NCI-H345 treated with DMSO at 0.1 percent for 48 hours (cell line): ENCODE measurements at regions not wholly inside any gene's neighbourhood (a gene's known extent, or its start where the extent isn't known, plus 50 kb on each side); places are given as distances from the start of the nearest gene placed in this dataset.

Experiments used
- DNase-seq: peaks from one replicate; lab custom pipeline; 2025; ENCODE audit not compliant: unreplicated experiment; lab: John Stamatoyannopoulos, UW

DNA sequence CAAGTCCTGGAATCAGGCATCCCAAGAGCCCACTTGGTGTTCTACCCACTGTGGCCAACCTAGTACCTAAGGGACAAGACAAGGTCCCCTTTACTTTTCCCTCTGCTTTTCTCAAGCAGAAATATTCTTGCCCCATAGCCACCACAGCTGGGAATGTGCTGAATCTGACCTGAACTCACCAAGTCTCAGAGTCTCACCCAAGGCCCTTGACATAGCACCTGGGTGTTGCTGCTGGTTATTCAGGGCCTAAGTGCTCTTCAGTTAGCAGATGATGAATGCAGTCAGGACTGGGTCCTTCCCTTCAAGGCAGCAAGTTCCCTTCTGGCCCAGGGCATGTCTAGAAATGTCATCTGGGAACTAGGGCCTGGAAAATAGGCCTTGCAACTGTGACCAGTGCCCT, 201.8 kb upstream of the SERP2 start:
- DNase-seq: no peak

DNA sequence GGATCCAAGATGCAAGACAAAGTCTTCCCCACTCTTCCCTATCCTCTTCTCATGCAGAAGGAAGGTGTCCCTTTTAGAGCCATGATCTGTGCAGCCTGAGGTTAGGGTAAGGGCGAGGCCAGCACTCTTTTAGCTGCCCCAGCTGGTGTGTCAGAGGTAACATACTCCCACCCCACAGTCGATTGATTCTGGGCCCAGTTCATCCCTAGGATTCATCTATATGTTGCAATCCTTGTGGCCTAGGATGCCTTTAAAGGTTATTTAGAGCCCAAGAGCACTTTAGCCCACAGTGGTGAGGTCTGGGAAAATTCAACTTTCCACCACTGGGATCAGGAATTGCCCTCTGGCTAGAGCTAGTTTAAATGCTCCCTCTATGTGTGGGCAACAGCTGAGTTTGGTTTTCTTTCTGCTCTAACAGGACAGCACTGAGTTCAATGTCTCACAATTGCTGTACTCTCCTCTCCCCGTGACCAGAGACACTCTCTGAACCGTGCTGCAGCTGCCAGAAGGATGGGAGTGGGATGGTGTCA, 201.3 kb upstream of the SERP2 start:
- DNase-seq: no peak

DNA sequence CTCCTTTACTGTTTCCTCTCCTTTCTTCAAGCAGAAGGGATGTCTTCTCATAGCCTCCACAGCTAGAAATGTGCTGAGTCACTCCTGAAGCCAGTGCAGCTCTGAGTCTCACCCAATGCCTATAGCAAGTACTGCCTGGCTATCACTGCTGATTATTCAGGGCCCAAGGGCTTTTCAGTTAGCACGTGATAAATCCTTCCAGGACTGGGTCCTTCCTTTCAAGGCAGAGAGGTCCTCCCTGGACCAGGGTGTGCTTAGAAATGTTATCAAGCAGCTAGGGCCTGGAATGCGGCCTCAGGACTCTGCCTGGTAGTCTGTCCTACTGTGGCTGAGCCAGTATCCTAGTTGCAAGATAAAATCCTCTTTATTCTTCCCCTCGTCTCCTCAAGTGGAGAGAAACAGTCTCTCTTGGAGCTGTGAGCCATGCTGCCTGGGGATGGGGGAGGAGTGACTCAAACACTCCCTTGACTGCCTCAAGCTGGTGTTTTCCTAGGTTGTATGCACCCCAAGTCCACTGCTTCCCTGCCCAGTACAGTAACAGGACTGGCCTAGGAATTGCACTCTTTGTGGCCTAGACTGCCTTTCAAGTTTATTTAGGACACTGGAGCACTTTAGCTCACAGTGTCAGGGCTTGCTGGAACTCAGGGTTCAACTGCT, 198.7 kb upstream of the SERP2 start:
- DNase-seq: no peak

DNA sequence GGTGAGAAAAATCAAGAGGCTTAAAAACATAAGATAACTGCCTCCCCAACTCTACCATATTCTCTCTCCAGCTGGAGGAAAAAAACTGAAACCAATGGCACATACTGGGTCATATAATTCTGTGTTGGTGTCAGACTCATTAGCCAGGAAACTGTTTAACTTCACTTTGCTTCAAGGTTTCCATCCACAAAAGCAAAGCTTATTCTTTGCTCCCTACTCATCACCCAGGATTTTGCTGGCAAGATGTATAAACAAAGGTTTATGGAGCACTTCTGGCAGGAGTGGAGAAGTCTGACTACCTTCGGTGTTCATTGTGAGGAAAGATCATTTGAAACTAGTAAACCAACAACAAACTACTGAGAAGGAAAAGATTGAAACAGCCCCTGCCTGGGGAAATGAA, 197.5 kb upstream of the SERP2 start:
- no peak for DNase-seq

DNA sequence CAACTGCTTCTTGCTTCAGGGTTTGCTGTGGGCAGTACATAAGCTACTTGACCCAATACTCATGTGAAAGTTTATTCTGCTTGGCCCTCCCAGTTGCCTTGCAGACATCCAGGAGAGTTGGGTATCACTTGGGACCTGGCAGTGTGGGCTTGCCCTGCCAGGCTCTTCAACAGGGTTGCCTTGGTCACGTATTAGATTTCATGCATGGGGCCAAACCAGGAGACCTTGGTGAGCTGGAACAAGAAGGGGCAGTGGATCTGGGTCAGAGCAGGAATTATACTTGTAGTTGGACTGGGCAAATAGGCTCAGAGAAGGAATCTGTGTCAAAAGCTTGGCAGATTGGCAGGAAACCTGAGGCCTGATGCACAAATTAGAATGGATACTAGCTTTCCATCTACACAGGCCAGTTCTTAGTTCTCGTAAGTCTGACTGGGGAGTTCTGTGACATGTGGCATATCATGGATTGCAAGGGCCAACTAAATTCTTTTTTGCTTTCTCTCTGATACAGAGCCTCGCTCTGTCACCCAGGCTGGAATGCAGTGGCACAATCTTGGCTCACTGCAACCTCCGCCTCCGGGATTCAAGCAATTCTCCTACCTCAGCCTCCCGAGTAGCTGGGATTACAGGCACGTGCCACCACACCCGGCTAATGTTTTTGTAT, 192.6 kb upstream of the SERP2 start:
- DNase-seq: no peak

DNA sequence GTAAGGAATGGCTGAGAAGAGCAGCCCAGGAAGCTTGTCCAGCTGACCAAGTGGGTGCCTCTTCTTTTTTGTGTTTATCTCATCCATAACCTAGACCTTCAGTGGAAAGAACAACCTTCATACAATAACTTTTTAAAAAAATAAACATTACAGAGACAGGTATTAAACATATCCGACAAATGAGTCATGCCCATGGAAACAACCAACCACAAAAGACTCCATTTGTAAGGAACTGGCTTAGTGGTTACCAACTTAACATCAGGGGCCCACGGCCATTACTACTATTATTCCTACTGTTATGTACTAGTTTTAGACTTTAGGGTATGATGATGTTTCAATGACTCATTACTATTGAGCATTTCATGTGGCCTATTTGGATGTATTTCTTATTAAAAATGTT, 191.7 kb upstream of the SERP2 start:
- no peak for DNase-seq

DNA sequence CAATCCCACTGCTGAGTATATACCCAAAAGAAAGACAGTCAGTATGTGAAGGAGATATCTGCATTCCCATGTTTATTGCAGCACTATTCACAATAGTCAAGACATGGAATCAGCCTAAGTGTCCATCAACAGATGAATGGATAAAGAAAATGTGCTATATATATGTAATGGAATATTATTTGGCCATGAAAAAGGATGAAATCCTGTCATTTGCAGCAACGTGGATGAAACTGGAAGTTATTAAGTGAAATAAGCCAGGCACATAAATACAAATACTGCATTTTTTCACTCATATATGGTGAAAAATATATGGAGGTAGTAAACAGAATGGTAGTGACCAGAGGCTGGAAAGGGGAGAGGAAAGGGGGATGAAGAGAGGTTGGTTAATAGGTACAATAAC, 188.9 kb upstream of the SERP2 start:
- no peak for DNase-seq

DNA sequence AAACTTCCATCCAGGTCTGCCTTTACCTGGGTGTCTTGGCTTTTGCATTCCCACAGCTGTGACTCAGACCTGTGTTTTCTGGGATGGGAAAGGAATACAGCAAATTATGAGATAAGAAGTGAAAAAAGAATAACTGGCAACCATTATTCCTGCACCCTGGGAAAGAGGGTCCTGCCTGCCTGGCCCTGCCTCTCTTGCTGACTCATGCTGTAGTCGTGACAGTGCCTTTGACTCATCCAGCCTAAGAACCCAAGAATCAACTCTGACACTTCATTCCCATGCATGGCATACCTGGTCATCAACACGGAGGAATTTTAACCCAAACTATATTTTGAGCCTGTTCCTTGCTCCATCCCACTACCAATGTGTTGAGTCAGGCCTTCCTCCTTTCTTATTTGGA, 185.4 kb upstream of the SERP2 start:
- no peak for DNase-seq

DNA sequence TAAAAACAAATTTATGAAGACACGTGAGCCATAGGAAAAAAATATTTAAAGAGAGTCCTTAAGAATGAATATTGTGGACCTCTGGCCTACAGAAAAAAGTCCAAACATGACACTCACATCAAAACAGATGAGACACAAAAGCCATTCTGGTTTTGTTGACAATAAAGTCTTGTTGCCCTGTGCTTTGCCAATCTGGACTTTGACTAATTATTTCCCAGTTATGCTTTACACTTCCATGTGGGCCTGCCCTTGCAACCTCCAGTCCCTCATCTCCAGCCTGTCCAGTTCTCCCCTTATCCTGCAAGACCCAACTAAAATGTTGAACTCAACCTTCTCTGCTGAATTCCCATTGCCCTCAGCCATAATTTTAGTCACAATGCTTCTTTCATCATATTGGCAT, 184.5 kb upstream of the SERP2 start:
- no peak for DNase-seq

DNA sequence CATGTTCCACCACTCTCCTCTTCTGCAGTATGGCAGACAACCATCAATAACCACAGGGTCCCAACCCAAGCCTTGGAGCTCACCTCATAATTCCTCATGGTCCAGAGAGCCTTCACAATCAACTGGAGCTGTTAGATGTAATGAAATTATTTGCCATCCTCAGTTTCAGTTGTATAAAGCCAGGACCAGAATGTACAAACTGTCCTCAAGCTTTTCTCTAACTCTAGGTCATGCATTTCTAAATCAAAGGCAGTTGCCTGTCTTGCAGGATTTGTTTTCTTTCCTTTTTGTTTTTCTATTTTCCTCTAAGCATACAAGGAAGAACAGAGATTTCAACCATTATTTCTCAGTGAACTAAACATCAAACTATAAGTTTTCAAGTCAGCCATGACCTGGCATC, 182.5 kb upstream of the SERP2 start:
- DNase-seq: no peak

DNA sequence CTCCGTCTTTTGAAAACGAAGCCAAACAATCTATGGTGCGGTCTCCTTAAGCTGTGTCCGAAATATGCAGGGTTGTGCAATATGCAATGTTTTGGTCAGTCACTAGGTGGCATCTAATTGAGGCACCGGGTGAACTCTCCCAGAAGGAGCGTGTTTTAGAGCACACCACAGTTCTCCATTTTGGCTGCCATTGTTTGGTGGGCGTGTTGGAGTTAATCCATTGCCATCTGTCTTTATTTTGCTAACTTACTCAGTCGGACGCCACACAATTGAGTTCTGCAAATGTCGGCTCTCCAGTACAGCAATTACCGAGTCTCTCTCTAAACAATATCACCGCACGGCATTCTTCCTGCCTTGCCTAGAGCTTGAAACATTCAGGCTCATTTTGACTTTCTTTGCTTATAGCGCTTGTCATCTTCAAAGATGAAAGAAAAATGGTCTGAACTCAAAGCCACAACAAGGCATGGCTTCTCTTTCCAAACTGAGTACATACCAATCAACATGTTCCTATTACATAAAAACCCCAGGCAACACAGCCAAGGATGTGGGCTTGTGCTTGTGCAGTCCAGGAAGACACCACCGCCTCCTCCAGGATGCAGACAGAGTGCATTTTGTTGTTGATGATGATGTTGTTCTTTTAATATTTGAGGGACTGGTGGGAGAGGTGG, 182.0 kb upstream of the SERP2 start:
- DNase-seq: peak; percentile 66

DNA sequence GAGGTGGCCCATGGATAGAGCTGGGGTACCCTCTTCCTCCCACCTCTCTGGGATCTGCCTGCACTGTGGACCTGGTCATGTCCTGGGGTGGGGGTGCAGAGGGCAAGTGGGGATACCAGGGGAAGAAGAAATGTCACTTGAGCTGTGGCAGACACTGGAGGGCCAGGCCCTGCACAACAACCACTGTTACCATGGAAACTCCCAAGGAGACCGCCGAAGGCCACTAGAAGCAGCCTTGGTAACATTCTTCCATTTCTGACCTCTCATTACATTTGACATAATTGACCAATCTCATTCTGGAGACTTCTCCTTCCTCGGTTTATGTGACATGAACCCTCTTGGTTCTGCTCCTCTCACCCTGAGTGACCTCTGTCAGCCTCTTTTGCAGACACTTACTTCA, 179.9 kb upstream of the SERP2 start:
- DNase-seq: no peak

DNA sequence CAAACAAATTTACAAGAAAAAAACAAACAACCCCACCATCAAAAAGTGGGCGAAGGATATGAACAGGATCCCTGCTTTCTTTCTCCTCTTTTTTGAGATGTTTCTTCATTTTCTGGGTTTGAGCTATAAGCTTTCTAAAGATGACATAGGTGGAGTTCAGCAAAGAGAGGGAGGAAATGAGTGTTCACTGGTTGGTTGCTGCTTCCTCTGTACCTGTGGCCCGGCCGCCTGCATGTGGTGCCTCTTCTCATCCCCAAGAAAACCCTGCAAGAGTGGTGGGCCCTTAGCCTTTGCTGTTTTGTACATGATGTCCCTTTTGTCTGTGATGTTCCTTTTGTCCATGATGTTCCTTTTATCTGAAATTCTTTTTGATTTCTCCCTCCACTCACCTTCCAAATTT, 178.4 kb upstream of the SERP2 start:
- no peak for DNase-seq

DNA sequence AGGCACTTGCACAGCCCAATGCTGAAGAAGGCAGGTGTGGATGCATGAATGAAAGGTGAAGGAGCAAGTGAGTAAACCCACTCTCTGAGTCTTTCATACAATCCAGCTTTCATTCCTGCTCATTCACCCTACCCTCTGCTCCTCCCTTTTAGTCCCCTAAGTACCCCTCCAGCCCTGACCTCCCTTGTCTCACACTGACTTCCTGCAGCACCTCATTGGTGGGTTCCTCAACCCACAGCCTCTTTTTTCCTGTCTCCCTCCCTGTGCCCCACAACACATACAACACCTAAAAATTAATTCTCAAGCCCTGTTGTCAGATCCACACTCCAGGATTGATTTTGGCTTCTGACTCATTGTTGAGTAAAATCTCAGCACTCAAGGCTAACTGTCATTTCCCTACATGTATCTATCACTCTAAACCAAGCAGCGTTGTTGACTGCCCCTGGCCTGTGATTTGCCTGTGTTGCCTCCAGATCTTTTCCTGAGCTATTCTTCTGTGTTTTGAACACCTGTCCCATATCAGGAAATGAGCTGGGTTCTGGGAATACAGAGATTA, 177.3 kb upstream of the SERP2 start:
- no peak for DNase-seq

DNA sequence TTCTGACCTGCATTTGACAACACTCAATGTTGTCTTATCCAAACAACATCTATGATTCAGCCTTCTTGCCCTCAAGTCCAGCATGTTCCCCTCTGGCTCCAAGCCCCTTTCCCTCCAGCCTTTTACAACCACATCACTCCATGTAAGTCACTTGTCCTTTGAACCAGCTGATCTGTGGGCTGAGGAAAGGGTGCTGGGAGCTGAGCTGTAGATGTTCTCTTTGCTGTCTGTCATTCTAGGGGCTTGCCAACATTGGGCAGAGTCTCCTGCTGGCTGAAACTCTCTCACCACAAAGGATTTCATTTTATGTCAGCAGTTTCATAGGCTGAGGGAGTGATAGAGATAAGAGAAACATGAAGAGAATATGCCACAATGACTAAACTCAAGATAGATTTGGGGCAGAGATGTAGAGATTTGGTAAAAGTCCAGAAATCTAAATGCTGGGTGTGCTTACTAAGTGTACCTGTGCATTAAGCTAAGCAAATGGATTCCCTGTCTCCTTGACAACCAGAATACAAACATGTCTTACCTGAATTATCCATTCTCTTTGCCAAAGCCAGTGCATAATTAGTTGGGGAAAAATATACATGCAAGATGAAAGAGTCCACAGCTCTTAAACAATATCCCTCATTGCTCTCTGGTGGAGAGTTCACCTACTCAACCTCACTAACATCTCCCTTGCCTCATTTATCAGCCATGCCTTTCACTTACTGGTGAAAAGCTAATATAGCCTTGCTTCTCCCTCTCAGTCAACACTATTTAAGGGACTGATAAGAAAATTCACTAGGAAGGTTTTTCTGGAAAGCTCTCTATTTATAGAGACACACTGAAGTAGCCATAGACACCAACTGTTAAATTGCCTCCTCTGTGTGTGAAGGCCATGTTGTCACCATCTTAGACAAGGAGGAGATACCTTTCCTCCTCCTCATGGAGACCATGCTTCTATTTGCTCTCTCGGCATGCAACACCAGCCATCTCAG, 175.5 kb upstream of the SERP2 start:
- no peak for DNase-seq

DNA sequence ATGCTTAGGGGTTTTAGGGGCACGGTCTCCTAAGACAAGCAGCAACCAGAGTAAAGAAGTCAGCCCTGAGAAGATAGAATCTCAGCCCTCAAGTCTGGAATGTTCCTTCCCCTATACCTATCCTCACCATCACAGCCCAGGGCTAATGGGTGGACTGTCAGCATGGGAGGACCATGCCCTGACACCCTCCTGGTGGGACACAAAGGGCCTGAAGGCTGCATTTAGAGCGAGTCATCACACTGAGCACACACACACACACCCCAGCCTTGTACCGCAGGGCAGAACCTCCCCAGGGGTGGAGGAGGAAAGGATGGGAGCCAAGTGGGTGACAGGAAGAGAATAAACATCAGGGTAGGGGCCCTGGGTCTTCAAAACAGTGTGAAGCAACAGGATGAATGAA, 174.8 kb upstream of the SERP2 start:
- DNase-seq: no peak

DNA sequence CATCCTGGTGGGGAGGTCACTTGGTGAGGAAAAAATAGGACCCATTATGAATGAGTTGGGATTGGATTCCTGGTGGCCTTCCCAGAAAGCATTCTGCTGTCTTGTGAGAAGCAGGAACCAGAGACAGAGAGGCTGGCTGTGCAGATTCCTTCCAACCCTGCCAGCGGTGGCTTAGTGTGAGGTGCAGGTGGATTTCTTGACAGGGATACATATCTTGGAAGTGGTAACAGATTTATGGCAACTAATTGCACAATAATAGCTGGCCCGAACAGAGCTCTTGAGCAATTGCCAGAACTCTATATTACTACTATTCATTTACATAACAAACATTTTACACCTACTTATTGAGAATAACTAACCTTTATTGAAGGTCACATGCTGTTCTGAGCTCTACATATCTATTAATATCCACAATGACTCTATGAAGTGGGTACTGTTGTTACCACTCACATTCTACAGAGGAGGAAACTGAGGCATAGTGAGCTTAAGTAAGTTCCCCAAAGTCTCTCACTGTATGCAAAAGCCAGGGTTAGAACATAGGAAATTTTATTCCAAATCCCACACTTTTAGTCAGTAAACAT, 173.9 kb upstream of the SERP2 start:
- no peak for DNase-seq

DNA sequence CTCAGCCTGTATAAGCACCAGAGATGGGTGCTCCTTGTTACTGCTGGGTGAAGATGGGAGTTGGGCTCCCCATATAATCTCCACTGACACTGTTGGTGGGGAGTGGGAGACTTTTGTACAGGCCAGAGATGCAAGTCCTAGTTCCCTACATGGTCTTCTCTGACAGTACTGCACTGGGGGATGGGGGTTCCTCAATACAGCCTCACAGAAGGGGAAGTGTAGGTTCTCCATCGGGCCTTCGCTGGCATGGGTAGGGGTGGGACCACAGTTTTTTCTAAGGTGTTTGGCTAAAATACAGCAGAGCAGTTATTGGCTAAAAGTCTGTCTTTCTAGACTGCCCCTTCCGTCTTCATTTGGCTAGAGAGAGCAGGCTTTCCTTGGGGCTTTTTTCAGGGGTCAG, 167.2 kb upstream of the SERP2 start:
- DNase-seq: no peak

DNA sequence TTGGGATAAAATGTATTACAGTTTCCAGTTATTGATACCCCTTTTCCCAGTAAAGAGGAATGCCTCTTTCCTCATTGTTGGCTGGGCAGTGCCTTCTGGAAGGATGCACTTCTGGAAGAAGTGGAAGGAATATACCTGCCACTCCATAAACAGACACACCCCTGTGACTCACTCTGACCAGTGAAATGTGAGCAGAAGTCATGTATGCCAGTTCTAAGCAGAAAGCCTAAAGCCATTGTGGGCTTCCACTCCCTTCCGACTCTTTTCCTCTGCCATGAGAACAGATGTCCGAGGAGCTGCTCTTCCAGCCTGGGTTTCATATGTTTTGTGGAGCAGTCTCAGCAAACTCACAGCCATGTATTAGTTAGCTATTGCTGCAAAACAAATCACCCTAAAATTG, 166.1 kb upstream of the SERP2 start:
- DNase-seq: no peak

DNA sequence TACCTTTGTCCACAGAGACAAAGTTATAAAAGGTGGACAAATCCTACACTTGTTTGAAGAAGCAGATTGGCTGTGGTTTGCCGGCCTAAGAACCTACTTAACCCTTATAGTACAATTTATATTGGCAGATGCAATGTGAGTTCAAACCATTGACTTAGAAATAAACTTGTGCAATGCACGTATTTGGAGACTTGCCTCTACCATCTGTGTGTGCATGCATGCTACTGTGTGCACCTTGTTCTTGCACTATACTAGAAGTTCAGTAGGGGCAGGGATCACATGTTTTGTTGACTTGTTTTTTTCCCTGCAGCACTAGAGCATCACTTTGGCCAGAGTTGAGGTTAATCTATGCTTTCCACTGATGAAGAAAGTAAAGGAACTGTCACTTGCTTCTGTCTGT, 163.1 kb upstream of the SERP2 start:
- DNase-seq: no peak

DNA sequence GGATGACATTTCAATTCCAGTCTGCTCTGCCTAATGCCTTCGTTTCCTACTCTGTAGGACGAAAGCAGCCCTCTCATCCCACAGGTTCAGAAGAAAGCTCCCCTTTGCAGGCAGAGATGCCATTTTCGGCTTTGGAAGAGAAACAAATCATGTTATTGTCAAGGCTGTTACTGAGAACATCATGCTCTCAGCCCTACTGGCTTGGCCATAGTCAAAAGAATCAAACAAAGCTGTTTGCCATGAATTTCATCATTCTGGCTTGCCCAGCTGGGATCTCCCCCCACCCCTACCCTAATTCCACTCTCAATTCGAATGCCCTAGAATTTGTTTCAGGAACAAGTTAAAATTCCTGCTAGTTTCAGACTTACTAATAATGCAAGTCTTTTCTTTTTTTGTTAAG, 162.3 kb upstream of the SERP2 start:
- no peak for DNase-seq
